Body of pancreas (tissue), 4 donors: ENCODE measurements at regions not wholly inside any gene's neighbourhood (a gene's known extent, or its start where the extent isn't known, plus 50 kb on each side); places are given as distances from the start of the nearest gene placed in this dataset.

Source experiments
- POLR2A ChIP-seq, 3 donors: fragments of 450-650 bp; IDR thresholded peaks; one replicate each; pipeline ENCODE4 v1.6.1; 2016; ENCODE audit warnings: antibody characterized with exemption in 3 of 3, mild to moderate bottlenecking in 2 of 3
- TF ChIP-seq, protein P1 (sequence below), 7 experiments: fragments of 450-650 bp in 4 of 7; fragments of 200-600 bp in 3 of 7; sonication (generic) in 3 of 7; IDR thresholded peaks; one replicate each; pipeline ENCODE4 v1.5.1; 2016 to 2019; ENCODE audit warnings: antibody characterized with exemption in 7 of 7

DNA sequence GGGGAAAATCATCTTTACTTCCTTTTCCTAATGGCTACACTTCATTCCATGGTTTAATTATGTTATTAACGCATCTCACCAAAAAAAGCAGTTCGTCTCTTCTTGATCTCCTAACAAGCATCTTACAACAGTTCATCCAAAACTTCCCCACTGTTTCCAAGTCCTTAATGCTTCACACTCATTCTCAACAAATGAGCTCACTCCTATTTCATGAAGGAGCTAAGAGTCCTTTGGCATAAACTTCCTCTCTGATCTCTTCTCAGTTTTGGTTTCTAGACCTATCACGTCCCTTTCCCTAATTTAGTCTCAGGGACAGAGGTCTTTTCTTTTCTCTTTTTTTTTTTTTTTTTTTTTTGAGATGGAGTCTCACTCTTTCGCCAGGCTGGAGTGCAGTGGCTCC, 205.9 kb upstream of the SLC39A10 start:
- TF ChIP-seq, protein P1, sequence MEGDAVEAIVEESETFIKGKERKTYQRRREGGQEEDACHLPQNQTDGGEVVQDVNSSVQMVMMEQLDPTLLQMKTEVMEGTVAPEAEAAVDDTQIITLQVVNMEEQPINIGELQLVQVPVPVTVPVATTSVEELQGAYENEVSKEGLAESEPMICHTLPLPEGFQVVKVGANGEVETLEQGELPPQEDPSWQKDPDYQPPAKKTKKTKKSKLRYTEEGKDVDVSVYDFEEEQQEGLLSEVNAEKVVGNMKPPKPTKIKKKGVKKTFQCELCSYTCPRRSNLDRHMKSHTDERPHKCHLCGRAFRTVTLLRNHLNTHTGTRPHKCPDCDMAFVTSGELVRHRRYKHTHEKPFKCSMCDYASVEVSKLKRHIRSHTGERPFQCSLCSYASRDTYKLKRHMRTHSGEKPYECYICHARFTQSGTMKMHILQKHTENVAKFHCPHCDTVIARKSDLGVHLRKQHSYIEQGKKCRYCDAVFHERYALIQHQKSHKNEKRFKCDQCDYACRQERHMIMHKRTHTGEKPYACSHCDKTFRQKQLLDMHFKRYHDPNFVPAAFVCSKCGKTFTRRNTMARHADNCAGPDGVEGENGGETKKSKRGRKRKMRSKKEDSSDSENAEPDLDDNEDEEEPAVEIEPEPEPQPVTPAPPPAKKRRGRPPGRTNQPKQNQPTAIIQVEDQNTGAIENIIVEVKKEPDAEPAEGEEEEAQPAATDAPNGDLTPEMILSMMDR (IDR thresholded peaks at IDR 0.05) = no peak
- no peak for TF ChIP-seq POLR2A (IDR thresholded peaks at IDR 0.05)
